ENCODE measurements at regions not wholly inside any gene's neighbourhood (a gene's known extent, or its start where the extent isn't known, plus 50 kb on each side); places are given as distances from the start of the nearest gene placed in this dataset.

- Histone ChIP-seq H3K27me3 (ENCODE audit: insufficient read depth, poor library complexity, severe bottlenecking) (no peaks in the 10 kb centered on the region), H3K4me3 (replicated peaks; ENCODE audit: insufficient read depth, low read length) (no peak overlapping the region), H3K27ac (replicated peaks) (no peak overlapping the region)
- no peak for DNase-seq (ENCODE audit: low read depth in 1 of 2, low spot score in 1 of 2)
- TF ChIP-seq REST (IDR thresholded peaks at IDR 0.05; ENCODE audit: insufficient replicate concordance, low read depth) = no peak
These were observed 124.0 kb upstream of the B3GAT2 start for GRCh38 chr6:71080826-71081225.

- DNase-seq (ENCODE audit: low read depth in 1 of 2, low spot score in 1 of 2) = no peak
- no peak overlapping the region for H3K4me3 ChIP-seq (replicated peaks; ENCODE audit: insufficient read depth, low read length)
These were observed 125.3 kb upstream of the B3GAT2 start for GRCh38 chr6:71082033-71082650.

DNA sequence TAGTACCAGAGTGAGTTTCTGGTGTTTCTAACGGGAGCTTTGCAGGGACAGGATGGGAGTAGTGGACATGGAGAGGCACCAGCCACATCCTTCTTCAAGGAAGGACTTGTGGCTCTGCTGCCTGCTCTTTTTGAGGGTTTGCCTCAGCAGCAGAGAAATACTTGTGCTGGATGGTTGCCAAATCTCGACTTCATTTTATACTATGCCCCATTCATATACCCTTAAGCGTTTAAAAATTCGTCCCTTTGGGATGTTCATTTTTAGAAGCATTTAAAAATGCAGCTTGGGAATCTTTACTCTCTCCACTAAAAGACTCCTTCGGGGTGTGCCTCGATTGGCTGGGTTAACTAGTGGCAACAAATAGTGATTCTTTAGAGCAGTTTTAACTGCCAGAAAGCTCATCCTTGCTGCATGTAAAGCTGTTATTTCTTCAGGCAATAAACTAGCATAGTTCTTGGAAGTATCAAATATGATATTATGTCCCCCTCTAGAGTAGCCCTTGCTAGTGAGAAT, 126.5 kb upstream of the B3GAT2 start:
- no peaks in the 10 kb centered on the region for H3K27me3 ChIP-seq (ENCODE audit: insufficient read depth, poor library complexity, severe bottlenecking)
- no peak overlapping the region for H3K27ac ChIP-seq (replicated peaks)
- no peak overlapping the region for H3K4me3 ChIP-seq (replicated peaks; ENCODE audit: insufficient read depth, low read length)
- no peak for DNase-seq (ENCODE audit: low read depth in 1 of 2, low spot score in 1 of 2)
- TF ChIP-seq CTCF (IDR thresholded peaks at IDR 0.05; ENCODE audit: insufficient read depth, low read length) (no peak), SPI1 (IDR thresholded peaks at IDR 0.05; ENCODE audit: borderline replicate concordance, low read depth) (no peak), POLR2AphosphoS5 (IDR thresholded peaks at IDR 0.05; ENCODE audit: low read depth) (no peak), GABPA (IDR thresholded peaks at IDR 0.05; ENCODE audit: low read depth) (no peak), REST (IDR thresholded peaks at IDR 0.05; ENCODE audit: insufficient replicate concordance, low read depth) (no peak)

More at GRCh38 chr6:71082033-71082650, 125.3 kb upstream of the B3GAT2 start:
- no peak for TF ChIP-seq SPI1 (IDR thresholded peaks at IDR 0.05; ENCODE audit: borderline replicate concordance, low read depth)
- TF ChIP-seq CTCF (IDR thresholded peaks at IDR 0.05; ENCODE audit: insufficient read depth, low read length) = no peak
- TF ChIP-seq REST (IDR thresholded peaks at IDR 0.05; ENCODE audit: insufficient replicate concordance, low read depth) = no peak
- no peak for TF ChIP-seq GABPA (IDR thresholded peaks at IDR 0.05; ENCODE audit: low read depth)
- no peak for TF ChIP-seq POLR2AphosphoS5 (IDR thresholded peaks at IDR 0.05; ENCODE audit: low read depth)
- H3K27me3 ChIP-seq (ENCODE audit: insufficient read depth, poor library complexity, severe bottlenecking) = no peaks in the 10 kb centered on the region
- H3K27ac ChIP-seq (replicated peaks) = no peak overlapping the region

All from HL-60 (cell line).